Peyer's patch (tissue), 4 donors: ENCODE measurements at regions not wholly inside any gene's neighbourhood (a gene's known extent, or its start where the extent isn't known, plus 50 kb on each side); places are given as distances from the start of the nearest gene placed in this dataset.

Experiments
- DNase-seq, 3 donors: peaks; one replicate each; pipeline ENCODE4 v3.0.0-alpha.2; 2017 to 2019
- H3K27ac ChIP-seq, 4 donors: fragments of 200-600 bp; sonication (generic); one replicate each; pipeline ENCODE4 v1.5.1; 2016 to 2019
- H3K27me3 ChIP-seq, 2 donors: fragments of 200-600 bp; sonication (generic); one replicate each; pipeline ENCODE4 v1.5.1; 2019
- H3K36me3 ChIP-seq, 3 donors: fragments of 200-600 bp; sonication (generic); one replicate each; pipeline ENCODE4 v1.5.1; 2016 to 2019
- H3K4me1 ChIP-seq, 4 donors: fragments of 200-600 bp; sonication (generic); one replicate each; pipeline ENCODE4 v1.5.1; 2016 to 2019
- H3K4me3 ChIP-seq, 4 donors: fragments of 200-600 bp; sonication (generic); 1 replicate in 3 of 4; 2 replicates in 1 of 4; pipeline ENCODE4 v1.5.1; 2016 to 2019; ENCODE audit warnings: mild to moderate bottlenecking in 1 of 4
- H3K9me3 ChIP-seq, 4 donors: fragments of 200-600 bp; sonication (generic); one replicate each; pipeline ENCODE4 v1.5.1; 2016 to 2019; ENCODE audit warnings: mild to moderate bottlenecking in 1 of 4
- CTCF ChIP-seq, 6 experiments: fragments of 450-650 bp in 4 of 6; fragments of 200-600 bp in 2 of 6; sonication (generic) in 1 of 6; IDR thresholded peaks; one replicate each; pipeline ENCODE4 v1.5.1; 2017 to 2019; ENCODE audit warnings: antibody characterized with exemption in 6 of 6, mild to moderate bottlenecking in 3 of 6, moderate library complexity in 1 of 6
- POLR2A ChIP-seq, 2 donors: fragments of 450-650 bp; IDR thresholded peaks; one replicate each; pipeline ENCODE4 v1.5.1; 2017; ENCODE audit warnings: antibody characterized with exemption in 2 of 2, mild to moderate bottlenecking in 2 of 2, moderate library complexity in 2 of 2

GRCh38 chr6:157767775-157768156 is 55.3 kb upstream of the SNX9 start:
- no peaks in the 10 kb centered on the region for H3K9me3 ChIP-seq
- peak overlapping the region; percentile 51 to 77 (median 67) for H3K27ac ChIP-seq
- H3K4me1 ChIP-seq, result peaks cover 13 to 30% (median 25%) of the 10 kb centered on the region in 4 donors
- no peak overlapping the region for H3K4me3 ChIP-seq
- H3K36me3 ChIP-seq, result no peaks in the 10 kb centered on the region
- no peaks in the 10 kb centered on the region for H3K27me3 ChIP-seq
- no peak for DNase-seq
- TF ChIP-seq POLR2A (IDR thresholded peaks at IDR 0.05), result no peak
- no peak for TF ChIP-seq CTCF (IDR thresholded peaks at IDR 0.05)

GRCh38 chr6:157768304-157768703 is 54.7 kb upstream of the SNX9 start:
- Histone ChIP-seq H3K36me3 (no peaks in the 10 kb centered on the region), H3K27me3 (no peaks in the 10 kb centered on the region), H3K4me3 (no peak overlapping the region), H3K9me3 (no peaks in the 10 kb centered on the region), H3K4me1 (peaks cover 13 to 26% (median 19%) of the 10 kb centered on the region in 4 donors), H3K27ac (peak overlapping the region; percentile 32 to 77 (median 62))
- peak in 1 of 3 donors; percentile 71 for DNase-seq
- TF ChIP-seq POLR2A (IDR thresholded peaks at IDR 0.05) (no peak), CTCF (IDR thresholded peaks at IDR 0.05) (no peak)

- Histone ChIP-seq H3K27me3 (no peaks in the 10 kb centered on the region), H3K36me3 (no peaks in the 10 kb centered on the region), H3K4me3 (no peak overlapping the region), H3K9me3 (no peaks in the 10 kb centered on the region), H3K4me1 (peaks cover 10 to 20% (median 13%) of the 10 kb centered on the region in 4 donors), H3K27ac (peak overlapping the region in 3 of 4 donors; percentile 32 to 77 (median 37))
- TF ChIP-seq CTCF (IDR thresholded peaks at IDR 0.05) (no peak), POLR2A (IDR thresholded peaks at IDR 0.05) (no peak)
- DNase-seq, result peak in 1 of 3 donors; percentile 51
Observed at GRCh38 chr6:157768863-157769551, 54.0 kb upstream of the SNX9 start.

- H3K27me3 ChIP-seq, result no peaks in the 10 kb centered on the region
- no peaks in the 10 kb centered on the region for H3K36me3 ChIP-seq
- TF ChIP-seq POLR2A (IDR thresholded peaks at IDR 0.05), result no peak
- TF ChIP-seq CTCF (IDR thresholded peaks at IDR 0.05), result no peak
- DNase-seq, result peak in 2 of 3 donors; percentile 62 to 69
- H3K4me1 ChIP-seq, result peaks cover 2 to 15% (median 9%) of the 10 kb centered on the region in 4 donors
- H3K27ac ChIP-seq, result peak overlapping the region in 1 of 4 donors; percentile 77
- H3K4me3 ChIP-seq, result no peak overlapping the region
- H3K9me3 ChIP-seq, result no peaks in the 10 kb centered on the region
Observed at GRCh38 chr6:157769776-157770426, 53.1 kb upstream of the SNX9 start.

GRCh38 chr6:157770946-157771345 is 52.1 kb upstream of the SNX9 start:
- H3K36me3 ChIP-seq, result no peaks in the 10 kb centered on the region
- no peaks in the 10 kb centered on the region for H3K9me3 ChIP-seq
- TF ChIP-seq POLR2A (IDR thresholded peaks at IDR 0.05) (no peak), CTCF (IDR thresholded peaks at IDR 0.05) (no peak)
- H3K27me3 ChIP-seq, result no peaks in the 10 kb centered on the region
- H3K4me1 ChIP-seq, result peaks cover 0 to 13% (median 6%) of the 10 kb centered on the region in 4 donors
- no peak overlapping the region for H3K27ac ChIP-seq
- DNase-seq, result no peak
- H3K4me3 ChIP-seq, result no peak overlapping the region
